GM23338 (cell line): ENCODE measurements at regions not wholly inside any gene's neighbourhood (a gene's known extent, or its start where the extent isn't known, plus 50 kb on each side); places are given as distances from the start of the nearest gene placed in this dataset.

ENCODE experiments used
- ATAC-seq: fragments of 200-7000 bp; cut with Tn5 transposase; 3 replicates; pipeline ENCODE4 v1.9.1; 2020
- DNase-seq: peaks from one replicate; pipeline ENCODE4 v3.0.0-alpha.2; 2015; ENCODE audit warnings: low spot score
- H2AFZ ChIP-seq: fragments of 200-600 bp; sonication (generic); 2 replicates; pipeline ENCODE4 v1.8.0; 2016; ENCODE audit warnings: antibody characterized with exemption, mild to moderate bottlenecking, moderate library complexity
- H3F3A ChIP-seq: fragments of 200-600 bp; sonication (generic); replicated peaks from 2 replicates; pipeline ENCODE4 v1.8.0; 2017; ENCODE audit warnings: antibody characterized with exemption, mixed run types, low read depth
- H3K27ac ChIP-seq: fragments of 200-600 bp; sonication (generic); 2 replicates; pipeline ENCODE4 v1.6.1; 2016; ENCODE audit warnings: low read depth
- H3K27me3 ChIP-seq: fragments of 200-600 bp; sonication (generic); 2 replicates; pipeline ENCODE4 v1.8.0; 2016; ENCODE audit warnings: mild to moderate bottlenecking, mixed run types, moderate library complexity; ENCODE audit not compliant: insufficient read depth
- H3K36me3 ChIP-seq: fragments of 200-600 bp; sonication (generic); 2 replicates; pipeline ENCODE4 v1.8.0; 2016; ENCODE audit warnings: mild to moderate bottlenecking; ENCODE audit not compliant: insufficient read depth
- H3K4me1 ChIP-seq: fragments of 200-600 bp; sonication (generic); 2 replicates; pipeline ENCODE4 v1.8.0; 2016; ENCODE audit warnings: mild to moderate bottlenecking, moderate library complexity; ENCODE audit not compliant: insufficient read depth
- H3K4me2 ChIP-seq: fragments of 200-600 bp; sonication (generic); 2 replicates; pipeline ENCODE4 v1.7.1; 2017; ENCODE audit warnings: mixed run types
- H3K4me3 ChIP-seq: fragments of 200-600 bp; sonication (generic); 2 replicates; pipeline ENCODE4 v1.6.1; 2016; ENCODE audit warnings: mixed run types
- H3K79me2 ChIP-seq: fragments of 200-600 bp; sonication (generic); replicated peaks from 2 replicates; pipeline ENCODE4 v1.8.0; 2017; ENCODE audit warnings: mild to moderate bottlenecking; ENCODE audit not compliant: insufficient read depth
- H3K9me2 ChIP-seq: fragments of 200-600 bp; sonication (generic); 2 replicates; pipeline ENCODE4 v1.8.0; 2017; ENCODE audit not compliant: insufficient read depth
- H4K20me1 ChIP-seq: fragments of 200-600 bp; sonication (generic); replicated peaks from 2 replicates; pipeline ENCODE4 v1.8.0; 2017; ENCODE audit warnings: mild to moderate bottlenecking; ENCODE audit not compliant: insufficient read depth
- H3K27ac Mint-ChIP-seq: 2 replicates; pipeline ENCODE4 v1.8.0; 2020; ENCODE audit warnings: inconsistent platforms, mild to moderate bottlenecking, moderate library complexity, mixed read lengths
- H3K27me3 Mint-ChIP-seq: 3 replicates; pipeline ENCODE4 v1.8.0; 2022; ENCODE audit warnings: low read depth, mild to moderate bottlenecking, moderate library complexity, mixed read lengths, inconsistent platforms; ENCODE audit not compliant: insufficient read depth, poor library complexity
- H3K36me3 Mint-ChIP-seq: 3 replicates; pipeline ENCODE4 v1.8.0; 2021; ENCODE audit warnings: low read depth, mild to moderate bottlenecking, inconsistent platforms, moderate library complexity, mixed read lengths
- H3K4me1 Mint-ChIP-seq: 3 replicates; pipeline ENCODE4 v1.8.0; 2020; ENCODE audit warnings: mild to moderate bottlenecking, inconsistent platforms, mixed read lengths
- H3K4me3 Mint-ChIP-seq: 3 replicates; pipeline ENCODE4 v1.8.0; 2021; ENCODE audit warnings: moderate library complexity, mild to moderate bottlenecking, inconsistent platforms, mixed read lengths
- H3K9me3 Mint-ChIP-seq: 3 replicates; pipeline ENCODE4 v1.8.0; 2020; ENCODE audit warnings: moderate library complexity, mild to moderate bottlenecking, inconsistent platforms, mixed read lengths
- CREB1 ChIP-seq: fragments of 250-450 bp; sonication (Bioruptor Pico); IDR thresholded peaks from 2 replicates; pipeline ENCODE4 v1.5.0; 2020; ENCODE audit warnings: low read depth, mild to moderate bottlenecking, moderate library complexity
- JUNB ChIP-seq: IDR thresholded peaks from one replicate; pipeline ENCODE4 v1.6.1; 2016; ENCODE audit warnings: antibody characterized with exemption; ENCODE audit not compliant: unreplicated experiment
- POLR2AphosphoS5 ChIP-seq: IDR thresholded peaks from 2 replicates; pipeline ENCODE4 v1.6.1; 2016; ENCODE audit warnings: antibody characterized with exemption, low read depth
- STAT1 ChIP-seq: IDR thresholded peaks from one replicate; pipeline ENCODE4 v1.6.1; 2016; ENCODE audit warnings: antibody characterized with exemption; ENCODE audit not compliant: unreplicated experiment
- ZNF114 ChIP-seq: fragments of 250-450 bp; sonication (Bioruptor Pico); IDR thresholded peaks from 2 replicates; pipeline ENCODE4 v1.5.0; 2020; ENCODE audit warnings: mild to moderate bottlenecking, moderate library complexity
- TF ChIP-seq, protein P1 (sequence below): fragments of 250-450 bp; sonication (Bioruptor Pico); IDR thresholded peaks from 2 replicates; pipeline ENCODE4 v1.5.0; 2020; ENCODE audit warnings: mild to moderate bottlenecking, moderate library complexity
- TF ChIP-seq, protein P2 (sequence below): IDR thresholded peaks from one replicate; pipeline ENCODE4 v1.6.1; 2018; ENCODE audit warnings: antibody characterized with exemption; ENCODE audit not compliant: unreplicated experiment

DNA sequence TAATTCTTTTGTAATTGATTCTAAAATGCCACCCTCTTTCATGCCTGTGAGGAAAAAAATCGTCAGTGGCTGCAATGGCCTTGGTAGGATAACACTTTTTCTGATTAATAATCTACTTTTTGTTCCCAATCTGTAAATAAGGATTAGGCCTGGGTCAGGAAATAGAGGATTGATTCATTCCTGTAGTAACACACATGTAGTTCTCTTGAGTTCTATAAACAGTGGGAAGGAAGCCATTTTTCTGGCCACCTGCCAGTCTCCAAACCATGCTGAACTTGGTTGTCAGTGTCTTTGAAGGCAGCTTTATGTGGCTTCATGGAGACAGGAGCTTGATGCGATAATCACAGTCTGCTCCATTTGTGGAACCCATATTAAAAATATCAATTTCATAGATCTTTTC, 169.3 kb upstream of the NFE2L3 start (continued):
- TF ChIP-seq, protein P1, sequence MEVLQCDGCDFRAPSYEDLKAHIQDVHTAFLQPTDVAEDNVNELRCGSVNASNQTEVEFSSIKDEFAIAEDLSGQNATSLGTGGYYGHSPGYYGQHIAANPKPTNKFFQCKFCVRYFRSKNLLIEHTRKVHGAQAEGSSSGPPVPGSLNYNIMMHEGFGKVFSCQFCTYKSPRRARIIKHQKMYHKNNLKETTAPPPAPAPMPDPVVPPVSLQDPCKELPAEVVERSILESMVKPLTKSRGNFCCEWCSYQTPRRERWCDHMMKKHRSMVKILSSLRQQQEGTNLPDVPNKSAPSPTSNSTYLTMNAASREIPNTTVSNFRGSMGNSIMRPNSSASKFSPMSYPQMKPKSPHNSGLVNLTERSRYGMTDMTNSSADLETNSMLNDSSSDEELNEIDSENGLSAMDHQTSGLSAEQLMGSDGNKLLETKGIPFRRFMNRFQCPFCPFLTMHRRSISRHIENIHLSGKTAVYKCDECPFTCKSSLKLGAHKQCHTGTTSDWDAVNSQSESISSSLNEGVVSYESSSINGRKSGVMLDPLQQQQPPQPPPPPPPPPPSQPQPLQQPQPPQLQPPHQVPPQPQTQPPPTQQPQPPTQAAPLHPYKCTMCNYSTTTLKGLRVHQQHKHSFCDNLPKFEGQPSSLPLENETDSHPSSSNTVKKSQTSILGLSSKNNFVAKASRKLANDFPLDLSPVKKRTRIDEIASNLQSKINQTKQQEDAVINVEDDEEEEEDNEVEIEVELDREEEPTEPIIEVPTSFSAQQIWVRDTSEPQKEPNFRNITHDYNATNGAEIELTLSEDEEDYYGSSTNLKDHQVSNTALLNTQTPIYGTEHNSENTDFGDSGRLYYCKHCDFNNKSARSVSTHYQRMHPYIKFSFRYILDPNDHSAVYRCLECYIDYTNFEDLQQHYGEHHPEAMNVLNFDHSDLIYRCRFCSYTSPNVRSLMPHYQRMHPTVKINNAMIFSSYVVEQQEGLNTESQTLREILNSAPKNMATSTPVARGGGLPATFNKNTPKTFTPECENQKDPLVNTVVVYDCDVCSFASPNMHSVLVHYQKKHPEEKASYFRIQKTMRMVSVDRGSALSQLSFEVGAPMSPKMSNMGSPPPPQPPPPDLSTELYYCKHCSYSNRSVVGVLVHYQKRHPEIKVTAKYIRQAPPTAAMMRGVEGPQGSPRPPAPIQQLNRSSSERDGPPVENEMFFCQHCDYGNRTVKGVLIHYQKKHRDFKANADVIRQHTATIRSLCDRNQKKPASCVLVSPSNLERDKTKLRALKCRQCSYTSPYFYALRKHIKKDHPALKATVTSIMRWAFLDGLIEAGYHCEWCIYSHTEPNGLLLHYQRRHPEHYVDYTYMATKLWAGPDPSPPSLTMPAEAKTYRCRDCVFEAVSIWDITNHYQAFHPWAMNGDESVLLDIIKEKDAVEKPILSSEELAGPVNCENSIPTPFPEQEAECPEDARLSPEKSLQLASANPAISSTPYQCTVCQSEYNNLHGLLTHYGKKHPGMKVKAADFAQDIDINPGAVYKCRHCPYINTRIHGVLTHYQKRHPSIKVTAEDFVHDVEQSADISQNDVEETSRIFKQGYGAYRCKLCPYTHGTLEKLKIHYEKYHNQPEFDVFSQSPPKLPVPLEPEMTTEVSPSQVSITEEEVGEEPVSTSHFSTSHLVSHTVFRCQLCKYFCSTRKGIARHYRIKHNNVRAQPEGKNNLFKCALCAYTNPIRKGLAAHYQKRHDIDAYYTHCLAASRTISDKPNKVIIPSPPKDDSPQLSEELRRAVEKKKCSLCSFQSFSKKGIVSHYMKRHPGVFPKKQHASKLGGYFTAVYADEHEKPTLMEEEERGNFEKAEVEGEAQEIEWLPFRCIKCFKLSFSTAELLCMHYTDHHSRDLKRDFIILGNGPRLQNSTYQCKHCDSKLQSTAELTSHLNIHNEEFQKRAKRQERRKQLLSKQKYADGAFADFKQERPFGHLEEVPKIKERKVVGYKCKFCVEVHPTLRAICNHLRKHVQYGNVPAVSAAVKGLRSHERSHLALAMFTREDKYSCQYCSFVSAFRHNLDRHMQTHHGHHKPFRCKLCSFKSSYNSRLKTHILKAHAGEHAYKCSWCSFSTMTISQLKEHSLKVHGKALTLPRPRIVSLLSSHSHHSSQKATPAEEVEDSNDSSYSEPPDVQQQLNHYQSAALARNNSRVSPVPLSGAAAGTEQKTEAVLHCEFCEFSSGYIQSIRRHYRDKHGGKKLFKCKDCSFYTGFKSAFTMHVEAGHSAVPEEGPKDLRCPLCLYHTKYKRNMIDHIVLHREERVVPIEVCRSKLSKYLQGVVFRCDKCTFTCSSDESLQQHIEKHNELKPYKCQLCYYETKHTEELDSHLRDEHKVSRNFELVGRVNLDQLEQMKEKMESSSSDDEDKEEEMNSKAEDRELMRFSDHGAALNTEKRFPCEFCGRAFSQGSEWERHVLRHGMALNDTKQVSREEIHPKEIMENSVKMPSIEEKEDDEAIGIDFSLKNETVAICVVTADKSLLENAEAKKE (CRISPR knock-in tag) = no peak
- no peak for TF ChIP-seq CREB1 (CRISPR knock-in tag)
- no peak for TF ChIP-seq POLR2AphosphoS5

DNA sequence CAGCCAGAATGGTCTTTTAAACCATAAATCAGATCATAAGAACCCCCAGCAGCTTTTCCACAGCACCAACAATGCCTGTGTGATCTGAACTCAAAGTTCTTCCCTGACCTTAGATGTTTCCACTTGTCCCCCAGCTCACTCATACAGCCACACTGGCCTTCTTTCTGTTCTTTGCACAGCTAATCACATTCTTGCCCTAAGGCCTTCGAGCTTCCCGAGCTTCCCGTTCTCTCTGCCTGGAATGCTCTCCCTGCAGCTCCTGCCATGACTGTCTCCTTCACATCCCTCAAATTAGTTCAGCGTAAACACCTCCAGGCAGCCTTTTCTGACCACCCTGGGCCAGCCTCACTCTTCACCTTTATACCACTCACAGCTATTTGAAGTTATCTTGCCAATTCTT, 166.8 kb upstream of the NFE2L3 start:
- Histone ChIP-seq H3K36me3 (no peaks in the 10 kb centered on the region), H3K27me3 (no peaks in the 10 kb centered on the region), H3K4me1 (no peaks in the 10 kb centered on the region), H3K4me3 (no peak overlapping the region), H3K4me2 (no peak overlapping the region), H4K20me1 (no peaks in the 10 kb centered on the region), H2AFZ (no peak overlapping the region), H3K79me2 (no peaks in the 10 kb centered on the region), H3F3A (no peaks in the 10 kb centered on the region), H3K9me2 (no peaks in the 10 kb centered on the region), H3K27ac (no peak overlapping the region)
- DNase-seq = no peak
- no peaks in the 10 kb centered on the region for H3K9me3 Mint-ChIP-seq
- peaks cover 3% of the 10 kb centered on the region; the same call in 1 of the 3 replicates for H3K4me1 Mint-ChIP-seq
- ATAC-seq = no peak
- H3K4me3 Mint-ChIP-seq = no peak overlapping the region
- no peaks in the 10 kb centered on the region for H3K36me3 Mint-ChIP-seq
- no peak overlapping the region for H3K27ac Mint-ChIP-seq
- peaks cover 2% of the 10 kb centered on the region for H3K27me3 Mint-ChIP-seq
- TF ChIP-seq ZNF114 (CRISPR knock-in tag) (no peak), STAT1 (no peak), POLR2AphosphoS5 (no peak), JUNB (no peak)
- TF ChIP-seq, protein P1 (CRISPR knock-in tag) = no peak
- TF ChIP-seq, protein P2, sequence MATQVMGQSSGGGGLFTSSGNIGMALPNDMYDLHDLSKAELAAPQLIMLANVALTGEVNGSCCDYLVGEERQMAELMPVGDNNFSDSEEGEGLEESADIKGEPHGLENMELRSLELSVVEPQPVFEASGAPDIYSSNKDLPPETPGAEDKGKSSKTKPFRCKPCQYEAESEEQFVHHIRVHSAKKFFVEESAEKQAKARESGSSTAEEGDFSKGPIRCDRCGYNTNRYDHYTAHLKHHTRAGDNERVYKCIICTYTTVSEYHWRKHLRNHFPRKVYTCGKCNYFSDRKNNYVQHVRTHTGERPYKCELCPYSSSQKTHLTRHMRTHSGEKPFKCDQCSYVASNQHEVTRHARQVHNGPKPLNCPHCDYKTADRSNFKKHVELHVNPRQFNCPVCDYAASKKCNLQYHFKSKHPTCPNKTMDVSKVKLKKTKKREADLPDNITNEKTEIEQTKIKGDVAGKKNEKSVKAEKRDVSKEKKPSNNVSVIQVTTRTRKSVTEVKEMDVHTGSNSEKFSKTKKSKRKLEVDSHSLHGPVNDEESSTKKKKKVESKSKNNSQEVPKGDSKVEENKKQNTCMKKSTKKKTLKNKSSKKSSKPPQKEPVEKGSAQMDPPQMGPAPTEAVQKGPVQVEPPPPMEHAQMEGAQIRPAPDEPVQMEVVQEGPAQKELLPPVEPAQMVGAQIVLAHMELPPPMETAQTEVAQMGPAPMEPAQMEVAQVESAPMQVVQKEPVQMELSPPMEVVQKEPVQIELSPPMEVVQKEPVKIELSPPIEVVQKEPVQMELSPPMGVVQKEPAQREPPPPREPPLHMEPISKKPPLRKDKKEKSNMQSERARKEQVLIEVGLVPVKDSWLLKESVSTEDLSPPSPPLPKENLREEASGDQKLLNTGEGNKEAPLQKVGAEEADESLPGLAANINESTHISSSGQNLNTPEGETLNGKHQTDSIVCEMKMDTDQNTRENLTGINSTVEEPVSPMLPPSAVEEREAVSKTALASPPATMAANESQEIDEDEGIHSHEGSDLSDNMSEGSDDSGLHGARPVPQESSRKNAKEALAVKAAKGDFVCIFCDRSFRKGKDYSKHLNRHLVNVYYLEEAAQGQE = no peak
